ES-I3 (cell line): ENCODE measurements at regions not wholly inside any gene's neighbourhood (a gene's known extent, or its start where the extent isn't known, plus 50 kb on each side); places are given as distances from the start of the nearest gene placed in this dataset.

ENCODE experiments used
- H3K36me3 ChIP-seq: 2 replicates; pipeline ENCODE4 v1.6.1; 2013; ENCODE audit warnings: mild to moderate bottlenecking, low read length, control low read depth, moderate library complexity; ENCODE audit not compliant: insufficient read depth
- H3K4me1 ChIP-seq: 2 replicates; pipeline ENCODE4 v1.6.1; 2013; ENCODE audit warnings: mild to moderate bottlenecking, control low read depth, low read length; ENCODE audit not compliant: insufficient read depth
- H3K9ac ChIP-seq: 2 replicates; pipeline ENCODE4 v1.6.1; 2013; ENCODE audit warnings: low read depth, mild to moderate bottlenecking, low read length, moderate library complexity
- H3K9me3 ChIP-seq: 2 replicates; pipeline ENCODE4 v1.6.1; 2013; ENCODE audit warnings: mild to moderate bottlenecking, low read length, moderate library complexity; ENCODE audit not compliant: control insufficient read depth, insufficient read depth

DNA sequence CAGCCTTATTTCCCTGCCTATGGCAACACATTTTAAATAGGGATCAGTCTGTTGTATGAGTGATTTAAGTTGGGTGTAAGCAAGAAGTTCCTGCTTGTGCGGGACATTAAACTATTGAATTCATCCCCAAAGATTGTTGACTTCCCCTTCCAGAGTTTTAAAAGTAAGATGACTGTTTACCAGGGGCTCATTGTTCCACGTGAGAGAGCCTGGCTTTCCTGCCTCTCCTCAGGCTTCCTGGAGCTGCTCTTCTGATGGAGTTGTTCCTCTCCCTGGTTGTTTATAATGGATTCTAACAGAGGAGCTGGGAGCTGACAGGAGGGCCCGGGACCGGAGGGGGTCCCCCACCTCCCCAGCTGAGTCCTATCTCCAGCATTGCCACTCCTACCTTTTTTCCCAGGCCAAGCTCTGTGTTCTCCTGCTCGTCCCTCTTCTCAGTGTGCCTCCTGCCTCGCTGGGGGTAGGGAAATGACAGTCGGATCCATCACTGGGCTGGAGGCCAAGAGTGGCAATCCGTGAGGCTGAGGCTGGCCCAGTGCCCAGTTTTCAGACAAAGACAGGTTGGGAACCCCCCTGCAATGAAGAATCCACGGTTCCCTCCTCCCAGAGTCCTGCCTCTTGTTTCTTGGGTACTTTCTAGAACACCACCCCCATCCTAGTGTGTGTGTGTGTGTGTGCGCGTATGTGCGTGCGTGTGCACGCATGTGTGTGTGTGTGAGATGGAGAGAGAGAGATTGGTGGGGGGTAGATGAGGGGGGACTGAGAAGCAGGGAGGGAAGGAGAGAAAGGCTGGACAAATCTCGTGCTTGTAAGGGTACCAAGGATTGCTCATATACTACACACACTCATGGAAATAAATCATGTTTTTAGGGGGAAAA lies 123.7 kb upstream of the NFIB start:
- H3K4me1 ChIP-seq, result 0 out of 2 replicates have a peak, but pooled peaks cover 13% of the 10 kb centered on the region
- no peaks in the 10 kb centered on the region for H3K9me3 ChIP-seq
- H3K9ac ChIP-seq, result no peak overlapping the region
- H3K36me3 ChIP-seq, result no peaks in the 10 kb centered on the region

DNA sequence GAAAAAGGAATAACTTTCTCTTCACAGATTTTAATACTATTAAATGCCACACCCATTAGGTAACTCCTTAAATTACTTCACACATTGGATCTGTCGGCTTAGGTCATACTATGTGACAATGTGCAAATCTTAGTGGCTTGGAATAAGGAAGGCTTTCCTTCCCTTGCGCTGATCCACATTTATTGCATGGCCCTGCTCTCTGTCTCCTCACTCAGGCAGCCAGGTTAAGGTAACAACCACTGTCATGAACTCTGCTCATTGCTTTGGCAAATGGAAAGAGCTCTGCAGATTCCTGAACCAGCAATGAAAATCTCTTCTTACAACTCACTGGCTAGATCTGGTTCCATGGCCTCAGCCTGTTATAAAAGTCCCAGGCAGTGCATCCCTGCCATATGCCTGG lies 121.9 kb upstream of the NFIB start:
- Histone ChIP-seq H3K9ac (no peak overlapping the region), H3K9me3 (no peaks in the 10 kb centered on the region), H3K4me1 (0 out of 2 replicates have a peak, but pooled peaks cover 13% of the 10 kb centered on the region), H3K36me3 (no peaks in the 10 kb centered on the region)

DNA sequence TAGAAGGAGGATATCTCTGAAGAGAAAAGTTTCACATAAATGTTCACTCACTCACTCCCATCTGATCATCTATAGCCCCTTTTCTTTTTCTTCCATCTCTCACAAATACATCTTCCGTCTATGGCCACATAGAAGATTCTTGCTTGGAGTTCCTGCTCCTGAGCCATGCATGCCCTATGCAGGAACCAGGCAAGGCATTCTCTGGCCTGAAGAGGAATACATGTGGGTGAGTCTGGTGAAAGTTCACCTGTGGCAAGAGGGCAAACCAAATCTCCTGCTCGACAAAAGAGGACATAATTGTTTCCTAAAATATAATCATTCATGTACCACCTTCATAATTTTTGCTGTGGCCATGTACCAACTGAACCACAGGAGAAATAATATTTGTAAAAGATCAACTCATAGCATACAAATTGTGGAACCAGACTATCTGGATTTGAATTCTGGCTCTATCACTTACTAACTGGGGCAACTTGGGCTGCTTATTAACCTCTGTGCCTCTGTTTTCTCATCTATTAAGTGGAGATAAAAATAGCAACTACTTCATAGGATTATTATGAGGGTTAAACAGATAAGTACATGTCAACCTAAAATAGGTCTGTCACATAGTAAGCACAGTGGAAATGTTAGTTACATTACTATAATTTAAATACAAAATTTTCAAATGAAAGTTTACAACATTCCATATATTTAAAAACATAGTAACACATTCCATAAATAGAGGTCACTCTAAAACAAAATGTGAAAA lies 121.2 kb upstream of the NFIB start:
- Histone ChIP-seq H3K9me3 (no peaks in the 10 kb centered on the region), H3K4me1 (0 out of 2 replicates have a peak, but pooled peaks cover 13% of the 10 kb centered on the region), H3K36me3 (no peaks in the 10 kb centered on the region), H3K9ac (no peak overlapping the region)

DNA sequence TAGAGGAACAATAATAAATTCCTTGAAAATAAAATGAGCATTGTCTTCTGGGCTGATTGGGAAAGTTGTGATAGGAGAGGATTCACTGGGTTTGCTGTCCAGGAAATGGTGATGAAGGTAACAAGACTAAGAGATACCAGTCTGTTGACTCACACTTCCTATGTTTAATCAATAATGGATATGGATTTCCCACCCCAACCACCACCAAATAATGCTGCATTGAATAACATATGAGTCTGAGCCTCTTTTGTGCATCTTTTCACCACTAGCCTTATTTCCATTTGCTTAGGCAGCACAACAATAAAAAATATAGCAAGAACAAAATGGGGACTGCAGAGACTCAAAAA lies 120.2 kb upstream of the NFIB start:
- Histone ChIP-seq H3K4me1 (0 out of 2 replicates have a peak, but pooled peaks cover 13% of the 10 kb centered on the region), H3K9me3 (no peaks in the 10 kb centered on the region), H3K36me3 (no peaks in the 10 kb centered on the region), H3K9ac (no peak overlapping the region)

DNA sequence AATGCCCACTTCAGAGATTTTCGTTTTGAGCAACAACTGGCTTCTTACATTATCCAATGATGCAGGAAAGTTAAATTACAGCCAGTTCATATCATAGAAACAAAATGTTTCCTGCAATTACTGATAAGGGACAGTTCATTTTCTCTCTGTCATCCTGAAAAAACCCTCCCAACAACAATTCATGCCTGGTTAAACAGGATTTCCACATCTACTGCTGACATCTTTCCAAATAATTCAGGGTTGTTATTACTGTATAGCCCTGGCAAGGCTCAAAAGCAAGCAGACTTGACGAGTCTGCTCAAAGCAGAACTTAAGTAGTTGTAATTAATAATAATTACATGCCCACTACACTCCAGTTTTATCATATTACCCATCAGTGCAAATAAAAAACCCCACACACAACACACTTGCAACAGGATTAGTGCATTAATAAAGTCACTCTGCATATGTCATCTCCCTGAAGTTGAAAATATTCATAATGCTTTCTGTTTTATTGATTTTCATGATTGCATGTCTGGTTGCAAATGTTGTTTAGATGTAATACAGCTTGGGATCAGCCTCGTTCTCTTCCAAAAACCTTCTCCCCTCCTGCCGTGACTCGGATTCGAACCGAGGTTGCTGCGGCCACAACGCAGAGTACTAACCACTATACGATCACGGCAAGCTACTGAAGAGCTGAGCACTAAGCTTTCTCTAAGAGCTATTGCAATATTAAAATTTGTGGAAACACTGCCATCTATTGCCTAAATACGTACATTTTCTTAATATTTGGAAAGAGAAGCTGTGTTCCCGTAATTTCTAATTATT lies 119.6 kb upstream of the NFIB start:
- Histone ChIP-seq H3K9ac (no peak overlapping the region), H3K36me3 (no peaks in the 10 kb centered on the region), H3K9me3 (no peaks in the 10 kb centered on the region), H3K4me1 (0 out of 2 replicates have a peak, but pooled peaks cover 13% of the 10 kb centered on the region)

DNA sequence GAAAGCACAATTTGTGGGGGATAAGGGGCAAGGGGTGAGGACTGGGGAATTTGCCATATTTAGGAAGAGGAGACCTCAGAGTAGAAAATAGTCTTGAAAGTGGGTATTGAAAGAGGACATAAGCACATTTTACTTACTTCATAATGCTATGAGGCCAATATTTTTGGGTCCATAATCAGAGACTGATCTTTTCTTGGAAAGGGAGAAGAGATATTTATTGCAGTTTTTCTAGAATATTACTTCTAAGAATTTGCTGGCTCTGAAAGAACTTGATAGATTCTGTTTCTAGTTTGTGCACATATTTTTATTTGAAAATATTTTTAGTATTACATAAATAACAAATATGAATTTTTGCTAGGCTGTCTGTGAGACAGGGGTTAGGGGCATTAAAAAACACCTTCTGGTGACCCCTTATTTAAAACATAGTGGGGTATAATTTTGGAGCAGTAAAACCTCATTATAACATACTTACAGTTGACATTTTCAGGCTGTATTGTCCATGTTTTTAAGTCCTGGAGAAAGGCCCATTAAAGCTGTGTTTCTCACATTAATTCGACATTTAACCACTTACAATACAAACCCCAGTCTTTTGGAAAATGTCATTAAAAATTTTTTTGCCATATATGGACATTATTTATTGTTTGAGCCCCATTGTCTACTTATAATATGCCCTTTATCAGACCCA lies 118.9 kb upstream of the NFIB start:
- Histone ChIP-seq H3K4me1 (0 out of 2 replicates have a peak, but pooled peaks cover 13% of the 10 kb centered on the region), H3K9me3 (no peaks in the 10 kb centered on the region), H3K9ac (no peak overlapping the region)

DNA sequence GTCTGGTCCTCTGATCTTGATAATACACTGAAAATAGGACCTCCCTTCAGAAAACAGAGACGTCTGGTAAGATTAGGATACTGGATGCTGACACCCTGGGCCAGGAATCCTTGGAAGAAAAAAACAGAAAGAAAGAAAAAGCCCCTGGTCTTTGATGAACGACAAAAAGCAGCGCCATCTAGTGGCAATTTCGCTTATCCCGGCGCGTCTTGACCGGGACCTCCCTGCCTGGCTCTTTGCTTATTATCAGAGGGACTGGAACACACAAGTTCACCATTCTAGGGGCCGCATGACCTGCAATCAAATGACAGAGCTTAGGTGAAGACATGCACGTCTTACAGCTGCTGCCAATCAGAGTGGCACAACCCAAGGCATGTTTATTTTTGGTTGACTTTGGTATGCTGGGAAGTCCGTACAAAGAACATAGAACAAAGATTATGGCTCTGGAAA lies 114.9 kb upstream of the NFIB start:
- no peaks in the 10 kb centered on the region for H3K36me3 ChIP-seq
- peaks cover 18% of the 10 kb centered on the region for H3K4me1 ChIP-seq
- no peak overlapping the region for H3K9ac ChIP-seq
- no peaks in the 10 kb centered on the region for H3K9me3 ChIP-seq

More for the DNA sequence above, 118.9 kb upstream of the NFIB start:
- no peaks in the 10 kb centered on the region for H3K36me3 ChIP-seq

DNA sequence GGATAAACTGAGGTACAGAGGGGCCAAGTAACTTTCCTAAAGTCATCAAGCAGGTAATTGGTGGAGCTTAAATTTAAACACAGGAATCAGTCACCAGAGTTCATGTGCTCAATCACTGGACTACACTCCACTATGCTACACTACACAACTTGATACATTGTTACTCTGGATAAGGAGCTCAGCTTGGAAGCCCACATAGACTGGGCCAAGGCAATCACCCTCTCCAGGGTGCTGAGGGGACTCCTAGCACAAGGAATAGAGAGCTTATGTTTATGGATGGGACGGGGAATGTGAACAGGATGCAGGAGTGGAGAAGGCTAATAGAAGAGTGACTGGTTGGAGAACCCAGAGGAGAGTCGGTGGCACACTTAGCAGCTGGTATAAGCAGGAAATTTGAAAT lies 113.5 kb upstream of the NFIB start:
- Histone ChIP-seq H3K4me1 (peaks cover 20% of the 10 kb centered on the region), H3K36me3 (no peaks in the 10 kb centered on the region), H3K9me3 (no peaks in the 10 kb centered on the region), H3K9ac (no peak overlapping the region)

DNA sequence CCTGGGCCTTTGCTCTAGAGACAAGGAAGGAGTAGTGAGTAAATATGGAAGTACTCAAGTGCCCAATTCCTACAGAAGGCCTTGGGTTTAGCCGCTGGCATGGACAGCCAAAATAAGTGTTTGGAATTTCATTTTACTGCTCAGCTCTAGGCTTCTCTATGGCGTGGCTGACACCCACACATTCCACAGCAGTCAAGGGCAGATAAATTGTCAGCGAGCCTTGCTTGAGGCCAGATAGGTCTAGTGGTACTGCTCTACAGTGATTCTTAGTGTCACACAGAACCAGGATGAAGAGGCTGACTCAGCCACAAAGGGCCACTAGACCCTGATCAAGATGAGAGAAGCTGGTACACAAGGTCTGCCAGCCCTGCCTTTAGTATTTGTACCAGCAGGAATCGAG lies 111.0 kb upstream of the NFIB start:
- no peak overlapping the region for H3K9ac ChIP-seq
- no peaks in the 10 kb centered on the region for H3K9me3 ChIP-seq
- H3K36me3 ChIP-seq, result no peaks in the 10 kb centered on the region
- peaks cover 30% of the 10 kb centered on the region for H3K4me1 ChIP-seq

DNA sequence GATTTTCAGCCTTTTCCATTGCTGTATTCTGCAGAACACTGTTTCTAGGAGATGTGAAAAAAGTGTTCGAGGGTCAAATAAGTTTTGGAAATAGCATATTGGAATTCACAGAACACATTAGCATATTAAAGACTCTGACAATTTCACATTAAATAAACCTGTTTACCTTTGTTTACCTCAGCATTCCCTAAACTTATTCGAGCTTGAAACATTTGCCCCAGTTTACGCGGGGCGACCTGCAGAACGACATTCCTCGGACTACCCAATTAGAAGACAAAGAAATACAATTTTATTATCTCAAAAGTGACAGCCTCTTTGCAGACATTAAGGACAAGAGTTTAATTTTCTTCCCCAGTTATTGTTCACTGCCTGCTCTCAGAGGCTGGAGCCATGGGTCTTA lies 110.3 kb upstream of the NFIB start:
- no peaks in the 10 kb centered on the region for H3K36me3 ChIP-seq
- peaks cover 31% of the 10 kb centered on the region for H3K4me1 ChIP-seq
- no peaks in the 10 kb centered on the region for H3K9me3 ChIP-seq
- no peak overlapping the region for H3K9ac ChIP-seq

DNA sequence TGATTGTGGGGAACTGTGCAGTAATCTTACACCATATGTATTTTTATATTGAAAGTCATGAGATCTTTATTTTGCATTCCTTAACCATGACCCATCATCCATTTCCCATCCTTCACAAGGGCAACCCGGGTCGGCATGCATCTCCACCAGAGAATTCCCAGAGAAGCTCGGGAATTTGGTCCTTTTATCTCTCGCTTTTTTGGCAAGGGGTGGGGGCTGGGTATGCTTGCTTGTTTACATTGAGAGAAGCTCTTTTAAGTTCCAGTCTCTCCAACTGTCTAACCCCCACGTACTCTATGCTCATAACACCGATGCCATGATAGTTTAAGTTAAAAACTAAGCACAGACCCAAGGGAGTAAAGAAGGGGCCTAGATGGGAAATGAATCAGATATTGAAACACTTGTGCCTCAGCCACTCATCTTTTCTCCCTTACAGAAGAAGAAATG lies 109.9 kb upstream of the NFIB start:
- no peaks in the 10 kb centered on the region for H3K36me3 ChIP-seq
- peaks cover 35% of the 10 kb centered on the region for H3K4me1 ChIP-seq
- H3K9ac ChIP-seq, result no peak overlapping the region
- no peaks in the 10 kb centered on the region for H3K9me3 ChIP-seq

DNA sequence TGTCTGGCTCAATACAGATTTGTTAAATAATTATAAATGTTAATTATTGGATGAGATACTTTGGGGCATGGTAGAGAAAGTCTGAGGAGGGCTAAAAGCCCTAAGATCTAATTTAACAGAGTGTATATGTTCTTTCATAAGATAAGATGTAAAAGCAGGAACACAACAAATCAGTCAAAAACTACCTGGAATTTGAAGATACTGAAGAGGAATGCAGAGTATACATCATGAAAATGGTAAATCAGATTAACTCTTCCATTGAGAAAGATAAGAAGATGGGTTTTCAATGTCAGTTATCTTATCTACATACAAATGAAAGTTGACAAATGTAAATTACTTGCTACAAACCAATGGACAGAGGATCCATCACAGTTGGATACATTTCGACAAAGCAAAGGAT lies 107.3 kb upstream of the NFIB start:
- no peak overlapping the region for H3K9ac ChIP-seq
- no peaks in the 10 kb centered on the region for H3K9me3 ChIP-seq
- no peaks in the 10 kb centered on the region for H3K36me3 ChIP-seq
- peaks cover 41% of the 10 kb centered on the region for H3K4me1 ChIP-seq

DNA sequence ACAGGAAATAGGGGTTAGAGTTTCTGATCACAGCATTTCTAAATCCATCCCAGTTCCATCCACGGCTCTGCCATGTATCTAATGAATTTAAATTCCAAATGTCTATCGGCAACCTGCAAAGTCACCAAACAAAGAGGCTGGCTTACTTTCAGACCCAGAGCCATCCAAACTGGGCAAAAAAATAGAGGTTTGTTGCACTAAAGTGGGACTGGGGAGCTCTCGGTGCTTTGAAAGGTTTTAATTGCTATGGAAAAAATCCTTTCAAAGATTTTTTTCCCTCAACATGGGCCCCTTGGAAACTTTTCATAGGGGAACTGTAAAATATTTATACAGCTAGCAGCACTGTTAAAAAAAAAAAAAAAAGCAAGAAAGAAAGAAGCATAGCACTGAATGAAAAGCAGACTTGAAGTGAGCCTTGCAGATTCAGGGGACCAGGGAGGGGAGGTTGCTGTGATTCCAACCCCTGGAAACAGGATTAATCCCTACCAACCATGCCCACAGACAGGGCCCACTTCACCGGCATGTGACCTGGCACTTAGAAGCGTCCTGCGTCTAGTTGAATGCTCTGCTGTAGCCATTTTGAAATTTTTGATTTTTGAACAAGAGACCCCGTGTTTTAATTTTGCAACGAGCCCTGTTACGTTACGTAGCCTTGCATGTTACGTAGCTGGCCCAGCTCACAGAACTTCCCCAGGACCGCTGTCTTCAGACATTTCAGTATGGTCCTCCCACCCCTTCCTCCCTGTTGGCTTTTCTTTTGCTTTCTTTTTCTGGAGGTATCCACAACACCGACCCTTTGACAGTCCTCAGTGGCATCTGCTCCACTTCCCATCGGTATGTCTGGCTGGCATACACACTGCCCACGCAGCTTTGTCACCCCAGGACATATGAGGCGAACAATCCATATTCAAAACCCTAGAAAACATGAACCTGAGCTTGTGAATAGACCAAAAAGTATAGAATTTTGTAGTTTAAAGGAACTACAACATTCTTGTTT lies 105.3 kb upstream of the NFIB start:
- H3K36me3 ChIP-seq, result no peaks in the 10 kb centered on the region
- H3K9ac ChIP-seq, result no peak overlapping the region
- H3K4me1 ChIP-seq, result peaks cover 32% of the 10 kb centered on the region
- no peaks in the 10 kb centered on the region for H3K9me3 ChIP-seq
